ENCODE measurements at regions not wholly inside any gene's neighbourhood (a gene's known extent, or its start where the extent isn't known, plus 50 kb on each side); places are given as distances from the start of the nearest gene placed in this dataset.

DNA sequence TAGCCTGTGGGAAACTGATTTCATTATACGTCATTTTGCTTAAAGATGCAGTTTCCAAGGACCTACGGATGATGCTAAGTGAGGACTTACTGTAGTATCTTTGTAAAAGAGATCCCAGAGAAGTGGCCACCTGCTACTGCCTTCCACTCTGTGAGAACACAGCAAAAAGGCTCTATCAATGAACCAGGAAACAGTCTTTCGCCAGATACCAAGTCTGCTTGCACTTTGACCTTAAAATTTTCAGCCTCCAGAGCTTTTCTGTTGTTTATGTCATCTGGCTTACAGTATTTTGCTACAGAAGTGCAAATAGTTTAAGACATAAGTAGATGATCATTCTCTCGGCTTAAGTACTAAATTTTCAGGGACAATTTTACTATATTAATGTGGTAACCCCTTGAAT, 847.9 kb upstream of the CHAC2 start:
- no peak for DNase-seq

DNA sequence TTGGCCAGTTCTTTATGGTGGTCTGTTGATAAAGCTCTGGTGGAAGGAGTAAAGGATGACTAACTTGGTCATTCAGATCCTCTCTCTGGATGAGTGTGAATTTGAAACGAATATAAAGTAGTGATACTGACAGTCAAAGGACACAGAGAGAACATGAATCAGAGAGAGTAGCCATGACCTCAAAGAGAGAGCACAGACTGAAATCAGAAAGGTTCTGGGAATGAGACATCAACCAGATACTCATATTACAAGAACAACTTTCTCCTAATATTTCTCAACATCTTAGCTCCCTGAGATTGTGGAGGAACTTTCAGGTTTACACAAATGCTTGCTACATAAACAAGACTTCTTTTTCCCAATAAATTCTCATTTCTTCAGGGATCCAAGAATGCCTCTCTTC, 849.1 kb upstream of the CHAC2 start:
- no peak for DNase-seq

DNA sequence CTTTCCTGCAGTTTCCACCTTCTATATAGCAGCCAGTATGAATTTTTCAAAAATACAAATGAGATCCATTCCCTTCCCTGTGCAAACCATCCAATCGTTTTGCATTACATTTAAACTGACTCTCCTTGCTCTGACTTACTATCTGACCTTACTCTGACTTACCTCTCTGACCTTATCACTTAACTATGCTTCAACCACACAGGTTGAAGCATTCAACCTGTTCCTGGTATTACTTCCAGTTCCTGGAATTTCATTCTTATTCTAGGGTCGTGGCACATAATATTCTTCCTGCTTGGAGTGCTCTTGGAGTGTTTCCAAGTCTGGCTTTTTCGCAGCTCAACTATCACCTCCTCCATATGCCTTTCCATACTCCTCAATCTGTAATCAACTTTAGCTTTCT, 850.6 kb upstream of the CHAC2 start:
- DNase-seq = no peak

DNA sequence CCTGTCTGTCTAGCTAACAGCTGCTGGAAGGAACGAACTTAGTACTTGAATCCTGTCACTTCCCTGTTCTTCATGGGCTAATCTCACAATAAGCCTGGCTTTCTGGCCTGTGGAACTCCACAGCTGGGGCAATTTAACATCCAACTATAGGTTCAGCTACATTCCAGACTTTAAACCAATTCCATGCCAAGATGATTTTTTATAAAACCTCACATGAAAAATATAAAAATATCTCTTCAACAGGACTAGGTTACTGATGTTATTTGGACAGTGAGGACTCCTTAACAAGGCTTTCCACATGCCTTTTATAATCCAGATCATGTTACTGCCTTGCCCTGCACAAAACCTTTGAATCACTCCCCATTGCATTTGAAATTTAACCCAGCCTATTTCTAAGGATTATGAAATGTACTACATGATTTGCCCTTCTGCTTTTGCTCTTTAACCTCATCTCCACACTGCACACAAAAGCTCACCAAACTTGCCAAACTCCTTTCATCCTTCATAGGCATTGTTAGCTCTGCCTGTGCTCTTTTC, 863.2 kb upstream of the CHAC2 start:
- DNase-seq = peak; percentile 34

DNA sequence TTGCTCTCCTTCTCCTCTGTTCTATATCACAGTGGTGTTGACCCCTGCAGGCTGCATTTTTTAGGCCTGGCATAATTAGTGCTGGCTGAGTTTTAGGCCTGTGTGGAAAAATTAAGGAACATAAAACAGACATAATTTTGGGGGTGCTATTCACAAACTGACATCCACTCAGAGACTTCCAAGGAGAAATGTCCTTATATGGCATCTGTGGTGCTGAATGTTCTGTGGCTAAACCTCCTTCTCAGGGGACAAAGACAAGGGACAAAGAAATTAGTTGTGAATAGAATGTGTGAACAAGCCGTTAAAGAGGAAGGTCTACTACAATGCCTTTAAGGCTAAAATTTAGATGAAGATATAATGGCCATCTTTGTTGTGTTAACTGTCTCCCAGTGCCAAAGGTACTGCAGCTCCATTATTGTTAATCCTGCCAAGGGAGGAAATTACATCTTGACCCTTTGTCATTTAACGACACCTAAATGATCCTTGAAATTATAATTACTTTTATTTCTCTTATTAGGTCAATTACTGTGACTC, 870.0 kb upstream of the CHAC2 start:
- DNase-seq = no peak

DNA sequence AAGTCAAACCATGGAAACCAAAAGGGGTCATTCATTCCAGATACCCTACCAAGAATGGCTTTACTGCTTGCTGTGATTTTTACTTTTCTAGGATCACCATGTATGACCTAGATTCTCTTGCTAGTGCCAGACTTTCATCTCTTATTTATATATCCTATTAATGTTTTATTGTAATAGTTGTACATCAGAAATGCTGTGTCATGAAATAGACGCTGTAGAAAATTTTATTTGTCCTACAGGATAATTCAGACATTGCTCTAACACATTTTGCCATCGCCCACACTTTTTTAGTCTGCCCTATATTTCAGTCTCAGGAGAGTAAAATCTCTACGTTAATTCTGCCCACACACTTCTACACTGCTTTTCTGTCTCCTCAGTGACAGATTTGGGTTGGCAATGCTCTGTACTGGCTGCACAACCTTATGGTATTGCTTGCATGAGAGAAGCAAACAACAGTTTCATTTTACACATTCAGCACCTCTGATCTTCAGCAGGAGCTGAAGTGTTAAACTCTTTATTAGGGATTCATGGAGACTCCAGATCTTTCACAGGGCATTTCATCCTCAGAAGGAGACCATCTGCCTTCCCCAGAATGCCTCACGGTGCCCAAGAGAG, 871.8 kb upstream of the CHAC2 start:
- DNase-seq = no peak

DNA sequence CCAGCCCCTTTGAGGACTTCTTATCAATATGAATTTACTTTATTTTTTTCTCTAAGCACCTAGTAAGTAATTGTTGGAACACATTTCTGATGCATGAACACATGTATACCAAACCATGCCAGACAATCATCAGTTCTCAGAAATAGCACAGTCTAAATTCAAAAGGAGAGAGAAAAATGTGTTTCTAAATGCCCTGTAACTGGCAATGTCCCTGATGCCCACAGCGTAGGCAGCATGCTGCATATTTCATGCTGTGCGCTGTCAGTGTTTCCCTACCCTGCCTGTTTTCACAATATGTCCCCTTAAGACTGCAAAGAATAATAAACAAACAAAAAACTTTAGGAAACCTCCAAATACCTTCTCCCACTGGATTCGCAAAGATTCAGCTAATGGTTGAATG, 881.0 kb upstream of the CHAC2 start:
- DNase-seq = no peak

DNA sequence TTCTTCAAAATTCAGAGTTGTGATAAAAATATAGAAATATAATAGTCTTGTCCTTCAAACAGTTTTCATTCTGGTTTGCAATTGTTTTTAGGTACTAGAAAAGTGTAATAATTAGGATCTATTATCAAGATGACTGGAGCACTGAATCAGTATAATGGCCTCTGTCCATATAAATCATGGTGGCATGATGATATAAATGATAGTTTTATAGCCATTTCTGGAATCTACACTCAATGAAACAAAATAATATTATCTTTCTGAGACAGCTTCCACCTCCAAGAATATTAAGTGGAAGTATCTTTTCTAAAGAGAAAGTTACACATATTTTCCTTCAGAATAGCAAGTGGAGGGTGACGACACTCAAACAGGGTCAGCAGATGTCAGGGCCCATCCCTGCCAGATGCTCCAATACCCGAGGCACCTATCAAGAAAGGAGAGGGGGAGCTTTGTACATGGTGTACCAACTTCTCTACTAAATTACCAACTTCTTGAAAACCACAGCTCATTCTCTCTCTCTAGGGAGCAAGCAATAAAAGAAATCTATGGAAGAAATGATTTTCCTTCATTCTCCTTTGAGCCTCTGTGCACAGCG, 882.7 kb upstream of the CHAC2 start:
- peak; percentile 29 for DNase-seq

DNA sequence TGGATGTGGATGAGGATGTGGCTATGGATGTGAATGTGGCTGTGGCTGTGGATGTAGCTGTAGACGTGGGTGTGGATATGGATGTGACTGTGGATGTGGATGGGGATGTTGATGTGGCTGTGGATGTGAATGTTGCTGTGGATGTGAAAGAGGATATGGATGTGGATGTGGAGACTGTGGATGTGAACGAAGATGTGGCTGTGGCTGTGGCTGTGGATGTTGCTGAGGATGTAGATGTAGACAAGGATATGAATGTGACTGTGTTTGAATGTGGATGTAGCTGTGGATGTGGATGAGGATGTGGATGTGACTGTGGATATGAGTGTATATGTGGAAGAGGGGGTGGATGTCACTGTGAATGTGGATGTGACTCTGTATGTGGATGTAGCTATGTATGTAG, 884.6 kb upstream of the CHAC2 start:
- no peak for DNase-seq

DNA sequence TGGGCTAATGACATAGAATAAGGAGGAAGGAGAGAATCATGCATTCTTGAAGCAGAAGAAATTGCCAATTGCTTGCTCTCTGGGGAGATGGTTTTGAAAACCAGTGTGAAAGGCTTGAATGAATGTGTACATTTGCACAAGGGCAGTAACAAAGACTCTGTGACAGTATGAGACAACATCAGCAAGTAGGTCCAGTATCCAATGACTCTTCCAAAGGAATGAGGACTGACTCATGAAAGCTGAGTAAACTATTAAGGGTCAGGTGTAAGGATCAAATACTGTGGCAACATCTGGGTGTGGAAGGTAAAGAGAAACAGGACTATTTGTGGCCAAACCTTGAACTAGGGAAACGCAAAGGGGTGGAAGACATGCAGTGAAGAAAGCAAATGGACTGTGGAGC, 886.0 kb upstream of the CHAC2 start:
- DNase-seq = no peak

DNA sequence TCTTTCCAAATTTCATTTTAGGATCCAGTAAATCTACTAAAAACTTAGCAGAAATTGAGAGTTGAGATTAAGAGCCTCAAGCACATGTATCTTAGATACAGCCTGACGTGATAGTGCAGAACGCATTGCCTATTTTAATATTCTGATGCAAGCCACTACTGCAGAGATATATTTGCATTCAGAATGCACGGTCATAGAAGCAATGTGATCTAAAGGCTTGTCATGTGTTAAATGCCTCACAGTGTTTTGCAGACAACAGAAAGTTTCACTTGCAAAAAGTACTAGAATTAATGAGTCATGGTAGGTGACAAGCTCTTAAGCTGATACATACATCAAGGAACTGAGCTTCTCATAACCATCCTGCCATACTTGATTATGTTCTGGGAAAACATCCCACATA, 886.7 kb upstream of the CHAC2 start:
- no peak for DNase-seq

DNA sequence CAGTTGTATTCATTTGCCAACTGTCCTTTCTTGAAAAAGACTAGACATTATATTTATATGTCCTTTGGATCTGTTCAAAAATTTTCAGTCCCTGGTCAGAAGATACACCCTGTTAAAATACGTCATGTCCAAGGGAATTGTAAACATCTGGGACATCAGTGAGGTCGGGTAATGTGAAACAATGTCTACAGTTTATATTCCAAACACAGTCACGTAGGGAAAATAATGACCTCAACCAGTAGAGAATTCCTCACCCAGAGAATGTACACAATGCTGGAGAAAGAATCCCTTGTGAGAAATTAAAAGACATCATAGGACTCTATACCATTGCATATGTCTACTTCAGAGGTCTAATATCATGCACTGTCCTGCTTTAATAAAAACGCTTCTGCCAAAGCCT, 888.0 kb upstream of the CHAC2 start:
- no peak for DNase-seq

DNA sequence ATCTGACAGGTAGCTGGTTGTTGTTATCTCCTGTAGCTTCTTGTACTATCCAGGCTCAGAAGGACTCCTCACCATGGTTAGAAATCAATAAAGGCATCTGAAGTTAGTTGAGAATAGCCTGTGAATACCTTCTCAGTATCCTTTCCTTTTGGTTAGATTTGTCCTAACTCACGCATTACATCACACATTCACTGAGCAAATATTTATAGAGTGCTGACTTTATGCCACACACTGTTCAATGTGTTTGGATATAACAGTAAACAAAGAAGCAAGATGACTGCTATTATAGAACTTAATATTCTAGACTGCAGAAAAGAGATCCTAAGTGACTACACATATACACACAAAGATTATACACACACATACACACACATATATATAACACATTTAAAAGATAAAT, 889.9 kb upstream of the CHAC2 start:
- DNase-seq = no peak

DNA sequence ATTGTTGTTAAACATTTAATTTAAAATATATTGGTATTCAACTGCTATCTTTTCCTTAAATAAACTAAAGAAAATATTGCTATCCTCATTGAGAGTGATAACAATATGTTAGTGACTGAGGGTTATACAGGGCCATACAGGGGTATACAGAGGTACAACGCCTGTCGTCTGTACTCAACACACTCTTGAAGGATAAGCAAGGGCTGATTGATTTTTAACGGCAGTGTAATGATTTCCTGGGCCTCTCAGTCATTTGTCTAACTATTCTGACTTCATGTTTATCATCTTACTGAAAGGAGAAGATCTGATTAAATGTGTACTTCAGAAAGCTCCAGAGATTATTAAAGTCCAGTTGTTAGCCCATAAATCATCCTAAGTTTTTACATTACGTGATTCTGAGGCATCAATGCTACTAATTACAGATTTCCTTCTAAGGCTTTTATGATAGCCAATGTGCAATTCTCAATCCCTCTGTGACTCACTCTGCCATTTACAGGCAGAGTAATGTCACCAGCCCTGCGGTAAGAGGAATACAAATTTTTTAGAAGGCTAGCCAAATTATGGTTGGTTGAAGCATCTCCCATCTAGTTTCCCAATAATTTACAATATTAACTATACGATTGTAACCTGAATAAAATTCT, 893.0 kb upstream of the CHAC2 start:
- DNase-seq = no peak

DNA sequence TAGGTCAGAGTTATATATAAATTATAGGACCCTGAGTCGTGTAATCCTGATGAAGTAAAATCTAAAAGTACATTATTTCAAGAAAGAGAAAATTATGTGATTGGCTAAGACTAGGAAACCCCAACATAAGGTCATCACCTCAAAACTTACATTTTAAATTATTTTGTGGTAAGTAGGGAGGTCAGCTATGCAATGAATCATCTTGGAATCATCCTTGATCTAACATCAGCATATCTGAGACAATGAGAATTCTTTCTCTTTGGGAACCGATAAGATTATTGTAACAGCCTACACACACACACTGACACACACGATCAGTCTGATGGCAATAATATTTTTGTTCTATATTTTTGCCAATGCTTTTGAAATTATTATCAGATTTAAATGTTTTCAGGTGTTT, 904.8 kb upstream of the CHAC2 start:
- no peak for DNase-seq

DNA sequence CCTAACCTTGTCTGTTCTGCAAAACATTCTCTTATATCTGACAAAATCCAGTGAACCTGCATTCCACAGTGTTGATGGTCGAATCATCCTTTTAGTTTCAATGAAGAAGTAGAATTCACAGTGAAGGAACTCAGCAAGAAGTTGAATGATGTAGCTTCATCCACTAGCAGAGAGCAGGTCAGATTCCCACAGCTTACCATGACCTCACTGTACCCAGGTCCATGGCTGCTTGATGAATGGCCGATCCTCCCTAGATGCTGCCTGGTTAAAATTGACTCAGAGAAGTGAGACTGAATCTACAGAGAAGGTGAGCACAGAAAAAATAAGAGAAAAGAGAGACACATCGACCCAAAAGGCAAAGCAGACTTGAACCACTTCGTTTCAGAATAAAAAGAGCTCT, 906.0 kb upstream of the CHAC2 start:
- no peak for DNase-seq

DNA sequence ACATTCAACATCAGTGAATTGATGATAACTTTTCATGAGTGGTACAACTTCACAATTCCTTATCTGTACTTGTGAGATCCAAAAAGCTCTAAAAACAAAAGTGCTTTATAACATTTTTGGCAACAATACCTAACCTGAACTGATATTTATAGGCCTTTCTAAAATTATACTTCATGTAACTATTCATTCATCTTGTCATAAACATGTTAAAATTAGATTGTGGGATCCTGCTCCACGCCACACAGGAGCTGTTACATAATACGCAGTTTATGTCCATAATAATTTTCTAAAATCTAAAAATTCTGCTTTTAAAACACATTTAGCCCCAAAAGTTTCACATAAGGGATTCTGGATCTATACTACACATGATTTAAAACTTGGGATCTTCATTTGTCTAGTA, 908.5 kb upstream of the CHAC2 start:
- no peak for DNase-seq

DNA sequence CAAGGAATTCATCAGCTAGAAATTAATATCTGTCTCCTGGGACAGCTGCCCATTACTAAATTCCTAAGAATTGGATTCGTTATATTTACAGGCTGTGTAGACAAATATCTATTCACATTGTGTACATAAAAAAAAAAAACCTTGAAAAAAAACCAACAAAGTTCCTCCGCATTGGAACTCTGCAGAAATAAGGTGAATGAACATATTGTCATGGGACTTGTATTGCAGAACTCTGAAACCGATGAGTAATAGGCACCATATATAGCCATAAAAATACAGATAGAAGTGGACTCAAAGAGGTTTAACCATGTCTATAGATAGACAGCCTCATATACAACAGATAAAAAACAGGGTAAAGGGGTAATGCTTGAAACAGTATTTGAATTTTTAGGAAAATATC, 909.9 kb upstream of the CHAC2 start:
- no peak for DNase-seq

DNA sequence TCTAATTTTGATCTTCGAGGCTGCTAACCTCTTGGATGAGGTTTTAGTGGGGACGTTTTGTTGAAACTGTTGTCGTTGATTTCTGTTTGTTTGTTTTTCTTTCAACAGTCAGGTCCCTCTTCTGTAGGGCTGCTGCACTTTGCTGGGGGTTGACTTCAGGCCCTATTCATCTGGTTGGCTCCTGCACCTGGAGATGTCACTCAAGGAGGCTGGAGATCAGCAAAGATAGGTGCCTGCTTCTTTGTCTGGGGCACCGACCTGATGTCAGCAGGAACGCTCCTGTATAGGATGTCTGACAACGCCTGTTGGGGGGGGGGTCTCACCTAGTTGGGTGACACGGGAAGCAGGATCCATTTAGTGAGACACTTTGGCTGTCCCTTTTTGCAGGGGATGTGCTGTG, 915.6 kb upstream of the CHAC2 start:
- DNase-seq = no peak

DNA sequence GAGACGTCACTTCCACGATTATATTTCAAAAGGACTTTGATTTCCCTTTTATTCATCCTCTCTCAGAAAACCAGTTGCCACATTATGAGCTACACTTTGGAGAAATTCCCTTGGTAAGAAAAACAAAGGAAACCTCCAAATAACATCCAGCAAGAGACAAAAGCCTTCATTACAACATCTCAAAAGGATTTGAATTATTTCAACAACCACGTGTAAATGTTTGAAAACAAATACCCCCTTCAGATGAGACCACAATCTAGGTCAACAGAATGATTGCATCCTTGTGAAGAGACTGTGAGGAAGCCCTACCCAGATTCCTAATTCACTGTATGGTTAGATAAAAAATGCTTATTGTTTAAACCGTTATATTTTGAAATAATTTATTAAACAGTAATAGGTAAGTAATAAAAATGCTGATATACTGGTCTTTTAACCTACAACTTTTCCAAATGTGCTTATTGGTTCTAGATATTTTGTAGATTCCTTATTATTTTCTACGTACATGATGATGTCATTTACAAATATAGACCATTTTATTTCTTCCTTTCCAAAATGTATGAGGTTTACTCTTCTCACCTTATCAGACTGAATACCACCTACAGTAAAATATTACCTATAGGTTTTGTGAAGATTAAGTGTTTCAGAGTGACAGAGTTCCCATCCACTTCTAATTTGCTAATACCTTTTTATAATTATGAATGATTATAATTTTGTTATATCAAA, 922.7 kb upstream of the CHAC2 start:
- no peak for DNase-seq

DNA sequence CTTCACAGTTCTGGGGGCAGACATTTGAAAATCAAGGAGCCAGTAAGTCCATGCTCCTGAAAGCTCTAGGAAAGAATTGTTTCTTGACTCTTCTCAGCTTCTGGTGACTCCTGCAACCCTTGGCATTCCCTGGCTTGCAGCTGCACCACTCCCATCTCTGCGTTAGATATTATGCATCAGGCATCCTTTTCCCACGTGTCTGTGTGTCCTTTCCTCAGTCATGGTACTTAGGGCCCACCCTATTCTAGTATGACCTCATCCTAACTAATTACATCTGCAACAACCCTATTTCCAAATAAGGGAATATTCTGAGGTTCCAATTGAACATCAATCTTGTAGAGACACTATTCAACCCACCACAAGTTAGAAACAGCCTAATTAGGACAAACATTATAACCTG, 931.7 kb upstream of the CHAC2 start:
- no peak for DNase-seq

DNA sequence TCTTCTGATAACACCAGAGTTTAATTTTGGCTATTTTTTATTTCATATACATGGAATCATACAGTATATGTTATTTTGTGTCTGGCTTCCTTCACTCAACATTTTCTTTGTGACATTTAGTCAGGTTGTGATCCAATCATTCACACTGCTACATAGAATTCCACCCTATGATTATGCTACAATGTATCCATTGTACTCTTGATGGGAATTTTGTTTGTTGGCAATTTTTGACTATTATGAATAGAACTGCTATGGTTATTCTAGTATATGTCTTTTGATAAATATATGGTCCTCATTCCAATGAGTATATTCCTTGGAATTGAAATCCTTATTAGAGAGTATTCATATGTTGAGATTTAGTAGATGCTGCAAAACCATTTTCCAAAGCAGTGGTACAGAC, 936.4 kb upstream of the CHAC2 start:
- no peak for DNase-seq

DNA sequence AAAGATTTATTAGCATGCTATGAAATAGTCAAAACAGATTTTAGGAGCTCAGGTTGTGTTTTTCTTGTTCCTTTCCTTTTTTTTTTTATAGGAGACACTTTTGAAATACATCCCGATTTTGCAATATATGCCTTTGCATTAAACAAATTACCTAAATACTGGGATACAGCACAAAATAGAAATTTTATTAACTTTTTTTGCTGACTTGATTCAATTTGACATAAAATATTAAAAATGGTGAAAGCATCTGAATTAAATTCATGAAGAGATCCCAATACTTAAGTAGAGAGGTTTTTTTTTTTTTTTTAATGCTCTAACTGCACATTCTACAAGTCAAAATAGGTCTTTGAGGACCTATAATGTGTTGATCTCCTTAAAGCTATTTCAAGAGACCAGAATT, 939.5 kb upstream of the CHAC2 start:
- no peak for DNase-seq

DNA sequence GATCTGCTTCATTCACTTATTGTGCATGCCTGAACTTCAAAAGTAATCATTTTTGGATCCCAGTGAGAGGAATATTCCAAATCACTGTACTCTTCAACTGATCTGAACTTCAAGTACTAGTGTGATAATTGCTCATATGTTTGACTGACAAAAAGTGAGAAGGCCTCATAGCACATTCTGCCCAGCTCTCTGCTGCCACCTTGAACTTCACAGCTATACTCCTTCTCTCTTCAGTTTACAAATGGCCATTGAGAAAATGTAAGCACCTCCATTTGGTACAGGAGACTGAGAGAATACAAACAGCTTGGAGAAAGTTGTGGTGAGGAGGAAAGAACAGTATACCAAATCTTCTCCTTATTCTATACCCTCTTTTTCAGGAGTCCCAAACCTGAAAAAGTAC, 946.0 kb upstream of the CHAC2 start:
- no peak for DNase-seq

All from right hindlimb (tissue), 1 donor.